A673 (cell line): ENCODE measurements at regions not wholly inside any gene's neighbourhood (a gene's known extent, or its start where the extent isn't known, plus 50 kb on each side); places are given as distances from the start of the nearest gene placed in this dataset.

Experiments
- BruUV-seq: library from RNA; stranded (reverse); fragments of 400-500 nt; replicated peaks from 2 replicates; lab custom pipeline; 2021; lab: Mats Ljungman, UMichigan
- CTCF ChIA-PET: fragments of 300-600 bp; sonication (Branson Sonifier 250); formaldehyde crosslinking; loops from one replicate; lab custom pipeline; 2022; ENCODE audit warnings: antibody characterized with exemption; lab: Charles Lee
- POLR2A ChIA-PET: fragments of 300-600 bp; sonication (Branson Sonifier 250); formaldehyde crosslinking; loops from one replicate; lab custom pipeline; 2022; ENCODE audit warnings: antibody characterized with exemption; ENCODE audit not compliant: low non-redundant PET; lab: Charles Lee
- DNase-seq: peaks from one replicate; pipeline ENCODE4 v3.0.0-alpha.2; 2015; ENCODE audit warnings: low spot score
- H3K27ac ChIP-seq: fragments of 200-600 bp; sonication (generic); 2 replicates; pipeline ENCODE4 v1.5.1; 2016; ENCODE audit warnings: mixed run types, low read depth, mild to moderate bottlenecking, mixed read lengths, antibody characterized with exemption, low read length; ENCODE audit not compliant: poor library complexity, severe bottlenecking
- H3K27me3 ChIP-seq: fragments of 200-600 bp; sonication (generic); replicated peaks from 2 replicates; pipeline ENCODE4 v1.6.1; 2017; ENCODE audit warnings: mixed run types, low read depth, mild to moderate bottlenecking, mixed read lengths, antibody characterized with exemption, low read length; ENCODE audit not compliant: insufficient read depth, poor library complexity
- H3K36me3 ChIP-seq: fragments of 200-600 bp; sonication (generic); 2 replicates; pipeline ENCODE4 v1.6.1; 2016; ENCODE audit warnings: mixed run types, mild to moderate bottlenecking, mixed read lengths, antibody characterized with exemption, low read length; ENCODE audit not compliant: insufficient read depth, poor library complexity, severe bottlenecking
- H3K4me1 ChIP-seq: fragments of 200-600 bp; sonication (generic); 2 replicates; pipeline ENCODE4 v1.6.1; 2017; ENCODE audit warnings: mixed run types, mild to moderate bottlenecking, mixed read lengths, antibody characterized with exemption, low read length; ENCODE audit not compliant: insufficient read depth, poor library complexity, severe bottlenecking
- H3K4me3 ChIP-seq: fragments of 200-600 bp; sonication (generic); 2 replicates; pipeline ENCODE4 v1.5.1; 2016; ENCODE audit warnings: low read depth, mixed run types, mild to moderate bottlenecking, mixed read lengths, low read length; ENCODE audit not compliant: poor library complexity, severe bottlenecking
- H3K9me3 ChIP-seq: fragments of 200-600 bp; sonication (generic); 2 replicates; pipeline ENCODE4 v1.6.1; 2016; ENCODE audit warnings: mixed run types, low read depth, mild to moderate bottlenecking, mixed read lengths, antibody characterized with exemption, low read length; ENCODE audit not compliant: poor library complexity, severe bottlenecking
- EZH2 ChIP-seq: fragments of 200-600 bp; sonication (generic); IDR thresholded peaks from 2 replicates; pipeline ENCODE4 v1.6.1; 2017; ENCODE audit warnings: borderline replicate concordance, low read depth, mild to moderate bottlenecking, mixed read lengths, antibody characterized with exemption, low read length; ENCODE audit not compliant: poor library complexity, severe bottlenecking
- intact Hi-C: fragments of 100-400 bp; cut with micrococcal nuclease; formaldehyde crosslinking; loops from one replicate; pipeline ENCODE4 v1.10.0; 2022; ENCODE audit not compliant: unreplicated experiment
- TF ChIP-seq, protein P1 (sequence below): fragments of 300-800, 200-600 bp; sonication (generic); conservative IDR thresholded peaks from 2 replicates; pipeline ENCODE4 v1.5.1; 2017; ENCODE audit warnings: low read depth, mild to moderate bottlenecking, antibody characterized with exemption, low read length, moderate library complexity, mixed read lengths

DNA sequence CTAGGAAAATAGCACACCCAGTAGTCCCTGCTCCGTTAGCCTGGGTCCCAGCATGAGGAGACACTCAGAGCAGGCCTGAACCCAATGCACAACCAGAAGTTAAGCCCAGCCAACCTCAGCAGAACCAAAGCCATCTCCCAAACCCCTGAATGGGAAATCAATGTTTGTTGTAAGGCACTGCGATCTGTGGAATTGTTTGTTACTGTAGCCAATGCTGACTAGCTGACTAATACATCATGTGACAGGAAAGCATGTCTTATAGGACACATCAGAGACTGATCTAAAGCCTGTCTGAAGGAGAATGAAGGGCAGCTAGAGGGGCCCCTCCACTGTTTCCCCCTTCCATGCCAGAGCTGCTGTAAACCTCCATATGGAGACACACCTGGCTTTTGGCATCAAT, 96.4 kb downstream of the MARCHF4 start:
- POLR2A ChIA-PET: no interaction called here
- no TSS peak for BruUV-seq
- DNase-seq: no peak
- no peaks in the 10 kb centered on the region for H3K27me3 ChIP-seq
- intact Hi-C loops: no loop called here
- H3K36me3 ChIP-seq: no peaks in the 10 kb centered on the region
- CTCF ChIA-PET: no interaction called here
- no peaks in the 10 kb centered on the region for H3K9me3 ChIP-seq
- no peaks in the 10 kb centered on the region for H3K4me1 ChIP-seq
- H3K27ac ChIP-seq: no peak overlapping the region
- TF ChIP-seq, protein P1, sequence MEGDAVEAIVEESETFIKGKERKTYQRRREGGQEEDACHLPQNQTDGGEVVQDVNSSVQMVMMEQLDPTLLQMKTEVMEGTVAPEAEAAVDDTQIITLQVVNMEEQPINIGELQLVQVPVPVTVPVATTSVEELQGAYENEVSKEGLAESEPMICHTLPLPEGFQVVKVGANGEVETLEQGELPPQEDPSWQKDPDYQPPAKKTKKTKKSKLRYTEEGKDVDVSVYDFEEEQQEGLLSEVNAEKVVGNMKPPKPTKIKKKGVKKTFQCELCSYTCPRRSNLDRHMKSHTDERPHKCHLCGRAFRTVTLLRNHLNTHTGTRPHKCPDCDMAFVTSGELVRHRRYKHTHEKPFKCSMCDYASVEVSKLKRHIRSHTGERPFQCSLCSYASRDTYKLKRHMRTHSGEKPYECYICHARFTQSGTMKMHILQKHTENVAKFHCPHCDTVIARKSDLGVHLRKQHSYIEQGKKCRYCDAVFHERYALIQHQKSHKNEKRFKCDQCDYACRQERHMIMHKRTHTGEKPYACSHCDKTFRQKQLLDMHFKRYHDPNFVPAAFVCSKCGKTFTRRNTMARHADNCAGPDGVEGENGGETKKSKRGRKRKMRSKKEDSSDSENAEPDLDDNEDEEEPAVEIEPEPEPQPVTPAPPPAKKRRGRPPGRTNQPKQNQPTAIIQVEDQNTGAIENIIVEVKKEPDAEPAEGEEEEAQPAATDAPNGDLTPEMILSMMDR: no peak
- no peak for TF ChIP-seq EZH2
- no peak overlapping the region for H3K4me3 ChIP-seq

DNA sequence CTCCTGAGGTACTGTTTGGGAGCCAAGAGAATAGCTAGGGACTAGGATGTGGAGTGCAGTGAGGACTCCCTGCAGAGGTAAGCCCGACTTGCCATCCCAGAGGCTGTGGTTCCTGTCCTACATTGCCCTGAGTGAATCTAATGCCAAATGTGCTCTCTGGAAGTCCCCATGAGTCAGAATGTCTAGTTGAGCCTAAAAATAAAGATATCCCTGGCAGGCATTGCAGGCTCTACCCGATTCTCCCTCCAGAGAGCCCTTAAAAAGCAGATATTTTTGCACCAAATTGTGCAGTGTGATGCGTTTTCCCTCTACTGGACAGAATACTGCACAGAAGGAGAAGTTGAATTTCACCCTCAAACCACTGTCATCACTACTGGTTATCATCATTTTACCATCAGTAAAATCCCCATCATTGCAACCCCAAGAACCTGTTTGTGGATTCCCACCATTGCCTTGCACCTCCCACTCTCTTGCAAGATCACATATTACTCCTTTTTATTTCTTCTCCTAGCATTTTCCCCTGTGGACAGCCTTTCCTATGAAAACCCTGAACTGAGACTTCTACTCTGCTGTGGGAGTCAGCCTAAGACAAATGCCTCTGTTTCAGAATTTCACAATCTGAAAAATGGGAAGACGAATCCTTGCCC, 98.0 kb downstream of the MARCHF4 start:
- intact Hi-C loops: no loop called here
- no peak for DNase-seq
- H3K4me1 ChIP-seq: no peaks in the 10 kb centered on the region
- no TSS peak for BruUV-seq
- H3K9me3 ChIP-seq: no peaks in the 10 kb centered on the region
- POLR2A ChIA-PET: no interaction called here
- CTCF ChIA-PET: no interaction called here
- no peaks in the 10 kb centered on the region for H3K27me3 ChIP-seq
- H3K27ac ChIP-seq: no peak overlapping the region
- H3K36me3 ChIP-seq: no peaks in the 10 kb centered on the region
- no peak for TF ChIP-seq EZH2
- TF ChIP-seq, protein P1: no peak
- no peak overlapping the region for H3K4me3 ChIP-seq

DNA sequence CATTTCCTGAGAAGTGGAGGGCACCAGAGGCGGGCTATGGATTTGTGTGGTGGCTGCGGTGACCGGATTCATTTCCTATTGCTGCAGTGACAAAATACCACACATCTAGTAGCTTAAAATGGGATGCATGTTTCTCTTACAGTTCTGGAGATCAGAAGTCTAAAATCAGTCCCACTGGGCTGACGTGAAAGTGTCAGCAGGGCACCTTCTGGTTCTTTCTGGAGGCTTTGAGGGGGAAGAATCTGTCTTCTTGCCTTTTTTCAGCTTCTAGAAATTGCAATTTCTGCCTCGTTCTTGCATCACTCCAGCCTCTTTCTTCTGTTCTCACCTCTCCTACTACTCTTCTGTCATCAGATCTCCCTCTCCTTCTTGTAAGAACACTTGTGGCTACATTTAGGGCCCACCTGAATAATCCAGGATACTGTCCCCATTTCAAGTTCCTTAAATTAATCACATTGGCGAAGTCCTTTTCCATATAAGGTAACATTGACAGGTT, 111.2 kb downstream of the MARCHF4 start:
- BruUV-seq: no TSS peak
- no peak overlapping the region for H3K27ac ChIP-seq
- no peak overlapping the region for H3K4me3 ChIP-seq
- DNase-seq: no peak
- intact Hi-C loops: no loop called here
- H3K4me1 ChIP-seq: no peaks in the 10 kb centered on the region
- POLR2A ChIA-PET: no interaction called here
- CTCF ChIA-PET: no interaction called here
- H3K36me3 ChIP-seq: no peaks in the 10 kb centered on the region
- TF ChIP-seq, protein P1: no peak
- no peak for TF ChIP-seq EZH2
- no peaks in the 10 kb centered on the region for H3K9me3 ChIP-seq
- H3K27me3 ChIP-seq: no peaks in the 10 kb centered on the region
